Activated CD4-positive, CD25-positive, alpha-beta regulatory T cell (primary cell): ENCODE measurements at regions not wholly inside any gene's neighbourhood (a gene's known extent, or its start where the extent isn't known, plus 50 kb on each side); places are given as distances from the start of the nearest gene placed in this dataset.

Source experiments
- DNase-seq, 4 experiments: peaks; one replicate each; lab custom pipeline; 2025; lab: John Stamatoyannopoulos, UW

DNA sequence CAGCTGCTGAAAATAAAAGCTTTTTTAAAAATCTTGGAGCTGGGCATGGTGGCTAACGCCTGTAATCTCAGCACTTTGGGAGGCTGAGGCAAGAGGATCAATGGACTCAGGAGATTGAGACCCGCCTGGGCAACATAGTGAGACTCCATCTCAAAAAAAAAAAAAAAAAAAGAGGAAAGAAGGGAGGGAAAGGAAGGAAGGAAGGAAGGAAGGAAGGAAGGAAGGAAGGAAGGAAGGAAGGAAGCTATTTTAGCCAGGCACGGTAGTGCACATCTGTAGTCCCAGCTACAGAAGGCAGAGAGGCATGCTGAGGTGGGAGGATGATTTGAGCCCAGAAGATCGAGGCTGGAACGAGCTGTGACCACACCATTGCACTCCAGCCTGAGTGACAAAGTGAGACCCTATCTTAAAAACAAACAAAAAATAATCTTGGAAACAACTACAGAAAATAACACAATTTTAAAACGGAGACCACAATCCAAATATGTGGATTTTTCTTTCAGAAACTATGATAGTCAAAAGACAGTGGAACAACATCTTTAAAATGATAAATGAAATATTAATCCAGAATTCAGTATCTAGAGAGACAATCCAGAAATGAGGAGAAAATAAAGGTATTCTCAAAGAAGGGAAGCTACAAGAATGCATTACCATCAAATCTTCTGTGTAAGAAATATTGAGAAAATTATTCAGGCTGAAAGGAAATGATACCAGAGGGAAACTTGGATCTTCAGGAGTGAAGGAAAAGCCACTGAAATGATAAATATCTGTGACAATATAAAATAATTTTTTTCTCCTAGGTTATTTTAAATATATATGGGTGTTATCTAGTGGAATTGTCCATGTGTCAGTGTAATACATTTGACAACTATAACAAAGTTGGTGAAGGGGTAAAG, 182.0 kb downstream of the GPX5 start:
- DNase-seq: no peak

DNA sequence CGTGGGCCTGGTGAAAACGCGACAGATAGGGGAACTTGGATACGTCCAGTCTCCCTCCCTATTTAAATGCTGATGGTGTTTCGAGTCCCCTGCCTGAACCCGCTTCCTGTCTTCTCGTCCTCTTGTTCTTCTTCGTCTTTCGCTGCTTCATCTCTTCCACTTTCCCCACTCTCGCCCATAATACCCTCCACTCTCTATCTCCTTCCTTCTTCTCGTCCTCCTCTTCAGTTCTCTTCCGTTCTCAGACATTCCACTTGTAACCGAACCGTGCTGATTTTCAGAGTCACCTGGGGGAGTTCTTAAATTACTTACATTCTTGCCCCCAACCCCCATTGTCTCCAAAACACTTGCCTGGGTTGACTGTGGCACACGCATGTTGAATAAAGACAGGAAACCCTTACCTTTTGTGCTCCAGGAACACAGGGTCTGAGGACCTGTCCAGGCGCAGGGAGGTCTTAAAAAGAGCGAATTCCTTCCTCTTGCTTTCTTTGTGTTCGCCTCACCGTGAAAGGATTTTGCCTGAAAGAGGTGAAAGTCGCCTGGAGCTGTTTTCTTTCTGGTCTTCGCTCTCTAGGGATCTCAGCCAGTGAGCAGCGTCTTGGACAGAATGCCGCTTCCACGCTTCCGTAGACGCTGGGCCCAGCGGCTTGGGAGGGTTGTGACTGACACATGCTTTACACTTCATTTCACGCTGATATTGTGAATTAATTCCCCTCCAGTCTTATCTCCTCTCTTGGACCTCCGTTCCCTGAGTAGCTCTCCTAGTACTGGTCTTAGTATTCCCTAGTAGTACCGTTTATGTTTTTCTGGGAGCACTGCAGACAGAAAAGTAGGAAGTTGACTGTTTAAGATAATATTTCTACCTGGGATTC, 184.0 kb downstream of the GPX5 start:
- no peak for DNase-seq

DNA sequence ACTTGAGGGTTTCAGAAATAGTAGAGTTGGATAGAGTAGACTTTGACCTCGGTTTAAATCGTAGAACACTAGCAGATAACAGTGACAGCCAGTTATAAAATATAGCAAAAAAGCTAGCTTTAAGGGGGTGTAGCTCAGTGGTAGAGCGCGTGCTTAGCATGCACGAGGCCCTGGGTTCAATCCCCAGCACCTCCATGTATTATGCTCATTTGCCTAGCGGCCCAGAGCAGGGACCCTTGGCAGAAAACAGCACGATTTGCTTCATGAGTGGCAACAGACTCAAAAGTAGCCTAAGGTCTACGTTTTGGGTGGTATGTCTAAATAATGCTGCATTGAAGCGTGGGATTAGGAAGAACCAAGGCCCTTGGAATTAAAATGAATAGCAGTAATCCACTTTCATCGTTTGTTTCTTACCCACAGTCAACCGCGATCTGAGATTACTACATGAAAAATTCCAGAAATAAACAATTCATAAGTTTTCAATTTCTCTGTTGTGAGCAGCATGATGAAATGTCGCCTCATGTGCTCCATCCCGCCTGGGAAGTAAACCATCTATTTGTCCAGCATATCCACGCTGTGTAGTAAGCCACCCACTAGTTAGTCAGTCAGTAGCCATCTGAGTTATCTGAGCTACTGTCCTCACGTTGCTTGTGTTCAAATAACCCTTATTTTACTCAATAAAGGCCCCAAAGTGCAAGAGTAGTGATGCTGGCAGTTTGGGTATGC, 184.9 kb downstream of the GPX5 start:
- DNase-seq: no peak

DNA sequence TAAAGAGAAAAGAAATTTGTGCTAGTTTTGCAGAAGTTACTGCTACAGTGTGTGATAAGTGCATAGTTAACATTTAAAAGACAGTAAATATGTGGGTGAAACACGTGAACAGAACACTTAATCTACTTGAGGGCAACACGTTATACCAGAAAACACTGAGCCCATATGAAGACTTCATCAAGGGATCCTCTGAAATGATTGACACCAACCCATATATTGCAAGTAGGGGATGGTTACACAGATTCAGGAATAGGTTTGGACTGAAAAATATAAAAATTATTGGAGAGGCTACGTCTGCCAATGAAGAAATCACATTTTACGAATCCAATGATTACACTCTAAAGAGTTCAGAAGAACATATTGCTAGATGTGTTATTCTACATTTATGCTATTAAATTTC, 185.6 kb downstream of the GPX5 start:
- DNase-seq: no peak

DNA sequence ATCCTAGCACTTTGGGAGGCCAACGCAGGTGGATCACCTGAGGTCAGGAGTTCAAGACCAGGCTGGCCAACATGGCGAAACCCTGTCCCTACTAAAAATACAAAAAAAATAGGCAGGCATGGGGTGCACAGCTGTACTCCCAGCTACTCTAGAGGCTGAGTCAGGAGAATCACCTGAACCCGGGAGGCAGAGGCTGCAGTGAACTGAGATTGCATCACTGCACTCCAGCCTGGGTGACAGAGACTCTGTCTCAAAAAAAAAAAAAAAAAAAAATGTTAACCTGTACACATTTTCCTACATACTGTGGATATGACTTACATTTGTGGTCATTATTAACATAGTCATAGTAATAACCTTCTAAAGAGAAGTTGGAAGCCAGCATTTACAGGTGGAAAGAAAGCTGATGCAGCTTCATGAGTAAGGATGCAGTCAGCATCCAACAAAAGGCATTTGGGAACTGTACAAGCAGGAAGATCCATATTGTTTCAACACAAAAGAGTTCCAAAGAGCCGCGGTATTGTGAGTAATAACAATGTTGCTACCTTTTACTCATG, 186.2 kb downstream of the GPX5 start:
- no peak for DNase-seq

DNA sequence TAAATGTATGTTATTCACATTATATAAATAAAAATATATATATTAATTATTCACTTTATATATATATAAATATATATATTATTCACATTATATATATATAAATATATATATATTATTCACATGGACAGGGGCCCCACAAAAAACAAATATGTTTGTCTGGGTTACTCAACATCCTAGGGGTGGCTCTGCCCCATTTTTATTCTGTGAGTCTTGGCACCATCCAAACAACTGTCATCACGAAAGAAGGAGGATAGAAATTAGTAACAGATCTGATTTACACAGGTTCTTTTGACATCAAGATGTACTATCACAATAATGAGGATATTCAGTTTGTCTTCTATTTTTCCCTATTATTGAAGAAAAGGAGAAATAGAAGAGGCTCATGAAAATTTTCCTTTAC, 187.3 kb downstream of the GPX5 start:
- no peak for DNase-seq

DNA sequence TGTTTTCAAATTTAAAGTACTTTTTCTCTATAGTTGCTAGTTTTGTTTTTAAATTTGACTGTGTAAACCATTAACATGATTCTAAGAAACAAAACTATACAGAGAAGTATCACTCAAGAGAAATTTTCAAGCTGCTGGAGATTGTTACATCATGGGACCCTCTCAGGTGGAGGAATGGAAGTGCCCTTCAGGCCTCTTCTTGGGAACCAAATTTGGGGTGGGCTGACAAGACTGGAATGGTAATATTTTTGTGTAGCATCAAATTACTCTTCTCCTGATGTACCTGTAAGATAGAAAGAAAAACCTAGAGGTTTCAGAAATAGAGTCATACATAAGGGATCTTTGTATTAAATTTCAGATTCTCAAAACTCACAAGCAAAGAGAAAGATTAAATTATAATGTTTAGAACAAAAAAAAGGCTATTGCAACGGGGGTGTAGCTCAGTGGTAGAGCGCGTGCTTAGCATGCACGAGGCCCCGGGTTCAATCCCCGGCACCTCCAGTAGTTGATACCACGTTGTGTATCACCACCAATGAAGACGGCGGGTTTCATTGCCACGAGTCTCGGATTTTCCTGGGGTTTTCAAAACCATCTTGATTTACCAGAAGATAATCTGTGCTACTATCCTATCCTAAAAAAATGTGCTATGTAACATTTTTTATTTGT, 193.7 kb downstream of the GPX5 start:
- DNase-seq: no peak

DNA sequence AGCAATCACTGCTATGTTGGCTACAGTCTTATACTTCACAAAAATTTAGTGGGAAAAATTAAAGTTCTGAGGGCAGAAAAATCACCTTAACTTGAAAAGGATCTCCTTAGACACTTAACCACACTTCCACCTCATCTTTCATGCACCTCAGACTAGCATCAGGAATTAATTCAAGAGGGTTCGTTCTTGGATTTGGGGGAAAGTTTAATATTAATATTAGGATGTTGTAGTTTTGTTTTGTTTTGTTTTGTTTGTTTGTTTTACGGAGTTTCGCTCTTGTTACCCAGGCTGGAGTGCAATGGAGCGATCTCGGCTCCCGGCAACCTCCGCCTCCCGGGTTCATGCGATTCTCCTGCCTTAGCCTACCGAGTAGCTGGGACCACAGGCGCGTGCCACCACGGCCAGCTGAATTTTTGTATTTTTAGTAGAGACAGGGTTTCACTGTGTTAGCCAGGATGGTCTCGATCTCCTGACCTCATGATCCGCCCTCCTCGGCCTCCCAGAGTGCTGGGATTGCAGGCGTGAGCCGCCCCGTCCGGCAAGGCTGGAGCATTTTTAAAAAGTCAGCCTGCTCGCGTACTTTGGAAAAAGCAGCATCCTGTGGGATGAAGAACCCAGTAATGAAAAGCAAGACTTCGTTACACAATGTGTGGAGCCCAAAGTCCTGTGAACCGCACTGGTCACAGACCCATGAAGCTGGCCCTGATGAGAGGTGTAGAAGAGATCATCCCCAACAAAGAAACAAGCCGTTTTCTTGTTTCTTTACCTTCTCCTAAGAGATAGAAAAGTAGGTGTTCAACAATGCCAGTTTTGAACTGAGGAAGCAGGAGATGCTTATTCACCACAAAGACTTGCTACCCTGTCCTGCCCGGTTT, 194.9 kb downstream of the GPX5 start:
- no peak for DNase-seq

DNA sequence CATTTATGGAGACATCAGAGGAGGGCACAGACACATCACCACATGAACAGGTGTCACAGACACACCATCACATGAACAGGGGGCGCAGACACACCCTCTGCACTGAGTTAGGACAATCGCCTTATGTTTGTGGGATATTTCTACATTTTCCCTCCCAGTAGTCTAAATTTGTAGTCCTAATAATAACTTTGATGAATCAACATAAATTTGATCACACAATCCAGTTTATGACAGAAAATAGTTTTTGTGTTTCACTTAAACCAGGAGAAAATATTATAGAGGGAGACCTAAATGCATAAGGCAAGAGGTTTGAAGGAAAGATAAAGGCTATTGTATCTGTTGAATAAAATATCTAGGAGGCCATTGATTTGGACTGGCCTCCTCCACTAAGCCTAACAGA, 195.7 kb downstream of the GPX5 start:
- no peak for DNase-seq

DNA sequence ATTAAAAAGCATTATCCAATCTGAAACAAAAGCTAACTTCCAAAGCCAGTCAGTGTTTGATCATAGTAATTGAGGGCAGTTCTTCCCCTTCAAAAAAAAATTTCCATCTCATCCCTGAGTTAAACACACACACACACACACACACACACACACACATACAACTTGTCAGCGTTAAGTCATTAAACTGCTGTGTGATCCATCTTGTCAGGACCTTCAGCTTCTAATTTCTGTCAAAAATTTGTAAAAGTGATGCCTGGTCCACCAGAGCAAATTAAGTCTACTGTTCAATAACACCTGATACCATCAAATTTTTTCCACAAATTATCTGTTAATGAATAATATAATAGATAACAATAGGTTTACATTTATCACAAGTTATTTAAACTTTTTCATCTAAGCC, 198.7 kb downstream of the GPX5 start:
- DNase-seq: no peak

DNA sequence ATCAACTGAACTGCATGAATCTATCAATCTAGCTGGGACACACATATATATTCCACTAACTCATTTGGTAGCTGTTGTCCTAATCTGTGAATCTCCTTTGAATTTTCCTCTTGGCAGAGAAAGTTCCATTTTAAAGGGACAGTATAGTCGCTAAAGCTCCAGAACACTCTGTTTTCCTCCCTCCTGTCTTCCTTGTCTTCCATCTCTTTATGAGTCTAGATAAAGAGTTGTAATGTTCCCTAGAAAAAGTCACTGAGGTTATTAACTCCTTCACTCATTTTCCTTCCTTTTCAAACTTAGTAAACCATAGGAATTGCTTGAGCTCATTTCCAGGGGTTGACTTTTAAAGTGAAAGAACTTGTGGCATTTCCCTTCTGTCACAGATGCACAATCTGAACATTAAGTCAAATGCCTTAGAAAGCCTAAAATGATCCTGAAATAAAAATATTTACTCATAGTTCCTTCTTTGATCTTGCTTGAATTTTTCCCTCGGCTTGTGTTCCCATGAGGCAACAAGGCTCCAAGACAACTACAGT, 198.4 kb downstream of the TRIM27 start:
- DNase-seq: no peak

DNA sequence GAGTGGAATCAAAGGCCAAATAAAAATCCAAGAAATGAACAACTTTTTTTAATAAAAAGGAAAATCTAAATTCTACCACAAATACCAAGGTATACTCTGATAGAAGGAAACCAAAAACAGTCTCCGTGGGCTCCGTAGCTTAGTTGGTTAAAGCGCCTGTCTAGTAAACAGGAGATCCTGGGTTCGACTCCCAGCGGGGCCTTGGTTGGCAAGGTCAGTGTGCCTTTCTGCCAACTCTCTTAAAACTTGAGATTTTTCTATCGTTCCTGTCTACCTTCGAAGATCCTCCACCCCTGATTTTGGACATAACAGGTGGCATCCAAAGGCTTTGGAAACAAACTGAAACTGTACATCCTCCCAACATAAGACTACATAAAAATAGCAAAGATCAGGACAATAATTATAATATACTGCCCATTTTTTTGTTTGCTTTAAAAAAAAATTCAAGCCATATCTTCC, 197.9 kb downstream of the TRIM27 start:
- no peak for DNase-seq

DNA sequence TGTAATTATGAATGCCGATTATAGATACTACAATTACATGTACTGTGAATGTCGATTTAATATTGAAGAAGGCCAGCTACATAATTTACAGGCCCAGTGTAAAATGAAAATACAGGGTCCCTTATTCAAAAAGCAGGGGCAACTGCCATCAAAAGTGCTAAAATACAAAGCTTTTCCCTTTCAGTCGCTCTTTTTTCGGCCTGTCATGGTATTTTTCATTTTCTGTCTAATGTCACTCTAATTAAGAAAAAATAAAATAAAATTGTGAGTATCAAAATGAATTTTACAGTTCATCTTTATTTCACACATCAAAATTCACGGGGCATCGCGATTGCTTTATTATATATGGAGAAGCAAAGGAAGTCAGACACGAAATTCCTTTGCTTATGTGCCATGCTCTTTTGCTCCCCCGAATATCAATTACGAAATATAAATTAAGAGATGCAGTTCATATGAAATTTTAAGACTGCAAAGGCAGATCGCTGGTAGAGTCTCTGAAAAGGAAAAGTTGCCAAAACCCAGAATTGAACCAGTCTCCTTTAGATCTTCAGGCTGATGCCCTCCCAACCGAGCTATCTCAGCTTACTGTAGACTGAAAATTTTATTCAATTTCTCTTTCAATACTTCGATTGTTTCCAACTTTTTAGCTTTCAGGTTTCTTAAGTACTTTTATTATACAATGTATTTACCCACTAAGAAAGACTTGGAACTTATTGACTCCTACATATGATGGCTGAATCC, 197.0 kb downstream of the TRIM27 start:
- no peak for DNase-seq

DNA sequence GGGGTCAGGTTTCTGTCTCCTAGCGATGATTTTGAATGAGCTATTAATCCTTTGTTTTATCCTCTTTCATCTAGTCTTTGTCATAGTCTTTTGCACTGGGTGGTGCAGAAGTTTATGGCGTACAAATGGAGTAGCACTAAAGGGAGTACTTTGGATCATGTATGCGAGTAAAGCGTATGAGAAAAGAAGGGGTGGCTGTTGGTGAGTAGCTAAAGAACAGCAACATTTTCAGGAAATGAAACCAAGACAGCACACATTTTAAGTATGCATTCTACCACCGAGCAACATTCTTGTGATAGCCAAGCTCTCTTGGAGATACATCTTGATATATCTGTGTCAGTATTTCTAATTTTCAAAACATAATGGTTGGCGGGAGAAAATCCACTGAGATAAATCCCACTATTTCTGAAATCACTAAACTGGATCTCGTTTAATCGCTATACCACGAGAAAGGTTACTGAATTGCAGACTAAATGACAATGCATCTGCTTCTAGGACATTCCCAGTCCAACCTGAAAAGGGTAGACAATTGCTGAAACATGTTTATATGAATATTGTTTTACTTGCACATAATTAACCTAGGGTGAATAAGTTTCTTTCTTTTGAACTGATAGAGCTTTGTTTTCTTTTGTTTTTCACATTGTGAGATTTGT, 196.1 kb downstream of the TRIM27 start:
- no peak for DNase-seq

DNA sequence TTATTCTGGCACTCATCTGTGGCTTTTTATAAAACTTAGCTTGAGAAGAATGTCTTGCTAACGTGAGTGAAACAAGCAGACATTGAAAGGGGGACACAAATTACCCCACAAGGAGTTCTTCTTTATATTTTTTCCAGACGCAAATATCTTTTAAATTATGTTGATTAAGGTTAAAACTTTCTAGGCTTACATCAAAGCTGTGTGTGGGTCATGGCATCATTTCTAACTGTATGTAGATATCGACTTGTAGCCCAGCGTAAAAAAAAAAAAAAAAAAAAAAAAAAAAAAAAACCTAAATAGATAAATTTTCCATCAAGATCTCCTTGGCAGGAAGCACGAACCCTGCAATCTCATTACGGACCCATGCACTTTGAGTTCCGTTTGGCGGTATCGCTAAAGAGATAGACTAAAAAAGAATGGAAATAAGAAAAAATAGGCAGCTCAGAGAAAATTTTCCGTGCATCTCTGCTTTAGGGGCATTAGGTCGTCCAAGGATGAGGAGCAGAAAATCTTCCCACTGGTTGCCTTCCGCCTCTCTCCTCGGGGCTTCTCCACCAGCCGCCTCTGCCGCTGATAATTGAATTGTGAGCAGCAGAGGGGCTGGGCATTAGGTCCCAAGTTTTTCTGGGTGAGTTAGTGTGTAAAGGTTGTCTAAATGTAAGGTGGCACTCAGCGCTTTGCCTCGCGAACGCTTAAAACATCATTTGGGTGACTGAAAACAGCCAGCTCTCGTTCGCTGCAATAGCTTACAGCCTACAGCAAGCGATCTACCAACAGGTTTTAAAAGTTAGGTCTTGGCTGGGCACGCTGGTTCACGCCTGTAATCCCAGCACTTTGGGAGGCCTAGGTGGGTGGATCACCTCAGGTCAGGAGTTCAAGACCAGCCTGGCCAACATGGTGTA, 194.0 kb downstream of the TRIM27 start:
- DNase-seq: no peak

DNA sequence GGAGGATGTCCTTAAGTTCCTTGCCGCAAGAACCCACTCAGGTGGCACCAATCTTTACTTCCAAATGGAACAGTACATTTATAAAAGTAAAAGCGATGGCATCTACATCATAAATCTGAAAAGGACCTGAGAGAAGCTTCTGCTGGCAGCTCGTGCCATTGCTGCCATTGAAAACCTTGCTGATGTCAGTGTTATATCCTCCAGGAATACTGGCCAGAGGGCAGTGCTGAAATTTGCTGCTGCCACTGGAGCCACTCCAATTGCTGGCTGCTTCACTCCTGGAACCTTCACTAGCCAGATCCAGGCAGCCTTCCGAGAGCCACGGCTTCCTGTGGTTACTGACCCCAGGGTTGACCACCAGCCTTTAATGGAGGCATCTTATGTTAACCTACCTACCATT, 191.7 kb downstream of the TRIM27 start:
- DNase-seq: no peak

DNA sequence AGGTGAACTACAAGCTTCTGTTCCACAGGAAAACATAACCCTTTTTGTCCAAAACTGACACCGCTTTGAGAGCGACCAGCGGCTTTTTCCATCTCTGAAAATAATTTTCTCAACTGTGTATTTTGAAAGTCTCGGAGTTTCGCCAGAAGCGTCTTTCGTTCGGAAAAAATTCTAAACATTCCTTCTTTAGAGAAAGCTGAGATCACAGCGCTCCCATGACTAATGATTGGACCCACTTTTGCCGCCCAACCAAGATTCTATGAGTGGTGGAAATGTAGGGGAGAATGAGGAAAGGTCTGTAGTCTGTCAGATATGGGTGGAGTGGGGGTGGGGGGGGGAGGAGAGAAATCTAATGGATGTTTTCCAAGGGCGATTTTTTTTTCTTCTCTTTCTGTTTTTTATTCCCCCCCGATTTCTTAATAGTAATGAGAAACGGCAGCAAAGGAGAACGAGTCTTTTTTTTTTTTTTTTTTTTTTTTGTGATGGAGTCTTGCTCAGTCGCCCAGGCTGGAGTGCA, 189.3 kb downstream of the TRIM27 start:
- no peak for DNase-seq

DNA sequence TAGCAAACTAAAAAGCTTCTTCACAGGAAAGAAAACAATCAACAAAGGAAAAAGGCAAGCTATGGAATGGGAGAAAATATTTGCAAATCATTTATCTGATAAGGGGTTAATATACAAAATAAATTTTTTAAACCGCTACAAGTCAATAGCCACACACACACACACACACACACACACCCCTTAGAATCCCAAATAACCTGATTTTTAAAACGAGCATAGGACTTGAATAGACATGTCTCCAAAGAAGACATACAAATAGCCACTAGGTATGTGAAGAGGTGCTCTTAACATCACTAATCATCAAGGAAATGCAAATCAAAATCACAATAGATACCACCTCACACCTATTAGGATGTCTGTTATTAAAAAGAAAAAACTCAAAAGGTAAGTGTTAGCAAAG, 187.7 kb downstream of the TRIM27 start:
- DNase-seq: no peak
